ENCODE measurements at regions not wholly inside any gene's neighbourhood (a gene's known extent, or its start where the extent isn't known, plus 50 kb on each side); places are given as distances from the start of the nearest gene placed in this dataset.

DNA sequence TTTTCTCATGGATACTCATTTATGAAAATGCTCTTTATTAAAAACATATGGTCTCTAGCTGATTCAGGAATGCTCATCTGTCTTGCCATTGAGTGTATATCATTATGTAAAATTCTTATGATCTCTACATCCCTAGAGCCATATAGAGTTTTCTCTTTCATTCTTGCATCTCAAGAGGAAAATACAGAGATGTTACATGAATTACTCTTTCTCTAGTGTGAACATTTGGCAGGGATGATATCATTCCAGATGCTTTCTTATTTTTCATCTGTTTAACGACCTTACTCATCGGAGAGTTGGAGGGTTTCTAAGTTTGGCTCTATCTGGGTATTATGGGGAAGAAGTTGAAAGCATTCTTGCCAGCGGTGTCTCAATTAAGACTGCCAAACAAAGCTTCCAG is 202.9 kb upstream of the SLC7A11 start:
- TF ChIP-seq, protein P1, sequence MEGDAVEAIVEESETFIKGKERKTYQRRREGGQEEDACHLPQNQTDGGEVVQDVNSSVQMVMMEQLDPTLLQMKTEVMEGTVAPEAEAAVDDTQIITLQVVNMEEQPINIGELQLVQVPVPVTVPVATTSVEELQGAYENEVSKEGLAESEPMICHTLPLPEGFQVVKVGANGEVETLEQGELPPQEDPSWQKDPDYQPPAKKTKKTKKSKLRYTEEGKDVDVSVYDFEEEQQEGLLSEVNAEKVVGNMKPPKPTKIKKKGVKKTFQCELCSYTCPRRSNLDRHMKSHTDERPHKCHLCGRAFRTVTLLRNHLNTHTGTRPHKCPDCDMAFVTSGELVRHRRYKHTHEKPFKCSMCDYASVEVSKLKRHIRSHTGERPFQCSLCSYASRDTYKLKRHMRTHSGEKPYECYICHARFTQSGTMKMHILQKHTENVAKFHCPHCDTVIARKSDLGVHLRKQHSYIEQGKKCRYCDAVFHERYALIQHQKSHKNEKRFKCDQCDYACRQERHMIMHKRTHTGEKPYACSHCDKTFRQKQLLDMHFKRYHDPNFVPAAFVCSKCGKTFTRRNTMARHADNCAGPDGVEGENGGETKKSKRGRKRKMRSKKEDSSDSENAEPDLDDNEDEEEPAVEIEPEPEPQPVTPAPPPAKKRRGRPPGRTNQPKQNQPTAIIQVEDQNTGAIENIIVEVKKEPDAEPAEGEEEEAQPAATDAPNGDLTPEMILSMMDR (IDR thresholded peaks at IDR 0.05; ENCODE audit: extremely low read depth in 1 of 2, insufficient read depth in 1 of 2, low read depth in 1 of 2, low read length in 2 of 2): no peak
- TF ChIP-seq EZH2 (IDR thresholded peaks at IDR 0.05; ENCODE audit: borderline replicate concordance, low read depth, low read length, severe bottlenecking) (no peak), POLR2A (IDR thresholded peaks at IDR 0.05; ENCODE audit: low read depth, low read length) (no peak), GATA2 (IDR thresholded peaks at IDR 0.05; ENCODE audit: insufficient read depth, insufficient read length, low read depth, low read length) (no peak), POLR2AphosphoS5 (IDR thresholded peaks at IDR 0.05; ENCODE audit: insufficient read depth, low read depth, low read length) (no peak)
- TF ChIP-seq, protein P2, sequence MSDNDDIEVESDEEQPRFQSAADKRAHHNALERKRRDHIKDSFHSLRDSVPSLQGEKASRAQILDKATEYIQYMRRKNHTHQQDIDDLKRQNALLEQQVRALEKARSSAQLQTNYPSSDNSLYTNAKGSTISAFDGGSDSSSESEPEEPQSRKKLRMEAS (IDR thresholded peaks at IDR 0.05; ENCODE audit: insufficient read depth, insufficient read length): no peak
